H9 (cell line): ENCODE measurements at regions not wholly inside any gene's neighbourhood (a gene's known extent, or its start where the extent isn't known, plus 50 kb on each side); places are given as distances from the start of the nearest gene placed in this dataset.

Experiments used
- DNase-seq: peaks from one replicate; pipeline ENCODE4 v3.0.0-alpha.2; 2017
- H2AFZ ChIP-seq: one replicate; pipeline ENCODE4 v1.6.1; 2013; ENCODE audit warnings: mild to moderate bottlenecking, low read length, control low read depth, moderate library complexity
- H2AK5ac ChIP-seq: 2 replicates; pipeline ENCODE4 v1.6.1; 2013; ENCODE audit warnings: low read length, control low read depth, mixed read lengths; ENCODE audit not compliant: insufficient read length
- H2BK120ac ChIP-seq: one replicate; pipeline ENCODE4 v1.6.1; 2013; ENCODE audit warnings: low read depth, mild to moderate bottlenecking, low read length, control low read depth, inconsistent platforms; ENCODE audit not compliant: poor library complexity, severe bottlenecking
- H2BK12ac ChIP-seq: 2 replicates; pipeline ENCODE4 v1.6.1; 2013; ENCODE audit warnings: low read length, control low read depth, mixed read lengths, low read depth; ENCODE audit not compliant: insufficient read length
- H2BK15ac ChIP-seq: 2 replicates; pipeline ENCODE4 v1.6.1; 2013; ENCODE audit warnings: low read depth, low read length, control low read depth
- H2BK20ac ChIP-seq: one replicate; pipeline ENCODE4 v1.6.1; 2013; ENCODE audit warnings: low read depth, mild to moderate bottlenecking, low read length, control low read depth, inconsistent platforms; ENCODE audit not compliant: poor library complexity, severe bottlenecking
- H2BK5ac ChIP-seq: 2 replicates; pipeline ENCODE4 v1.6.1; 2013; ENCODE audit warnings: low read length, control low read depth, mixed read lengths; ENCODE audit not compliant: insufficient read length
- H3K14ac ChIP-seq: 2 replicates; pipeline ENCODE4 v1.6.1; 2013; ENCODE audit warnings: low read length, control low read depth; ENCODE audit not compliant: insufficient read depth
- H3K18ac ChIP-seq: 2 replicates; pipeline ENCODE4 v1.6.1; 2013; ENCODE audit warnings: low read depth, mild to moderate bottlenecking, mixed read lengths, low read length, control low read depth; ENCODE audit not compliant: insufficient read length
- H3K23ac ChIP-seq: 2 replicates; pipeline ENCODE4 v1.6.1; 2013; ENCODE audit warnings: low read length, control low read depth, mixed read lengths, low read depth; ENCODE audit not compliant: insufficient read length
- H3K23me2 ChIP-seq: 2 replicates; pipeline ENCODE4 v1.6.1; 2013; ENCODE audit warnings: low read depth, mild to moderate bottlenecking, mixed read lengths, low read length, control low read depth; ENCODE audit not compliant: insufficient read length, poor library complexity, severe bottlenecking
- H3K27ac ChIP-seq: 2 replicates; pipeline ENCODE4 v1.5.1; 2013; ENCODE audit warnings: low read length, control low read depth, mixed read lengths, low read depth; ENCODE audit not compliant: insufficient read length
- H3K27me3 ChIP-seq: 2 replicates; pipeline ENCODE4 v1.6.1; 2013; ENCODE audit warnings: low read length, control low read depth, inconsistent platforms; ENCODE audit not compliant: insufficient read depth
- H3K4ac ChIP-seq: 2 replicates; pipeline ENCODE4 v1.6.1; 2013; ENCODE audit warnings: low read depth, mild to moderate bottlenecking, control low read depth, inconsistent platforms, low read length, moderate library complexity
- H3K4me1 ChIP-seq: 2 replicates; pipeline ENCODE4 v1.6.1; 2013; ENCODE audit warnings: low read length, control low read depth, inconsistent platforms; ENCODE audit not compliant: insufficient read depth
- H3K4me2 ChIP-seq: 2 replicates; pipeline ENCODE4 v1.6.1; 2013; ENCODE audit warnings: low read length, control low read depth, mixed read lengths; ENCODE audit not compliant: insufficient read length, insufficient read depth
- H3K56ac ChIP-seq: 2 replicates; pipeline ENCODE4 v1.6.1; 2013; ENCODE audit warnings: low read depth, mild to moderate bottlenecking, mixed read lengths, low read length, control low read depth; ENCODE audit not compliant: insufficient read length
- H3K79me1 ChIP-seq: 2 replicates; pipeline ENCODE4 v1.6.1; 2013; ENCODE audit warnings: low read depth, mild to moderate bottlenecking, moderate library complexity, low read length, control low read depth, inconsistent platforms; ENCODE audit not compliant: insufficient read depth, poor library complexity, severe bottlenecking
- H3K79me2 ChIP-seq: 2 replicates; pipeline ENCODE4 v1.6.1; 2013; ENCODE audit warnings: low read length, control low read depth, inconsistent platforms; ENCODE audit not compliant: insufficient read depth
- H3K9ac ChIP-seq: 2 replicates; pipeline ENCODE4 v1.6.1; 2013; ENCODE audit warnings: low read length, control low read depth, mixed read lengths; ENCODE audit not compliant: insufficient read length; ENCODE audit errors: extremely low read depth
- H3K9me3 ChIP-seq: one replicate; pipeline ENCODE4 v1.6.1; 2013; ENCODE audit warnings: low read depth, low read length, inconsistent platforms; ENCODE audit not compliant: control insufficient read depth
- H3T11ph ChIP-seq: one replicate; pipeline ENCODE4 v1.6.1; 2013; ENCODE audit warnings: mild to moderate bottlenecking, low read length, control low read depth, inconsistent platforms
- H4K20me1 ChIP-seq: one replicate; pipeline ENCODE4 v1.6.1; 2013; ENCODE audit not compliant: control insufficient read depth, insufficient read length, insufficient read depth
- H4K5ac ChIP-seq: 2 replicates; pipeline ENCODE4 v1.6.1; 2013; ENCODE audit warnings: low read depth, mild to moderate bottlenecking, mixed read lengths, low read length, control low read depth; ENCODE audit not compliant: insufficient read length
- H4K8ac ChIP-seq: replicated peaks from 2 replicates; pipeline ENCODE4 v1.6.1; 2013; ENCODE audit warnings: low read length, control low read depth, mixed read lengths, low read depth; ENCODE audit not compliant: insufficient read length
- H4K91ac ChIP-seq: 2 replicates; pipeline ENCODE4 v1.6.1; 2013; ENCODE audit warnings: low read depth, mild to moderate bottlenecking, moderate library complexity, mixed read lengths, low read length, control low read depth; ENCODE audit not compliant: insufficient read length
- H3K27ac Mint-ChIP-seq, 3 experiments: 2 replicates in 2 of 3; 3 replicates in 1 of 3; pipeline ENCODE4 v1.8.0; 2020 to 2021; ENCODE audit warnings: mixed read lengths in 3 of 3, mild to moderate bottlenecking in 1 of 3, moderate library complexity in 1 of 3
- H3K27me3 Mint-ChIP-seq: 2 replicates; pipeline ENCODE4 v1.8.0; 2021; ENCODE audit warnings: low read depth, mild to moderate bottlenecking, moderate library complexity, mixed read lengths
- H3K36me3 Mint-ChIP-seq, 3 experiments: 2 replicates in 2 of 3; 3 replicates in 1 of 3; pipeline ENCODE4 v1.8.0; 2020 to 2021; ENCODE audit warnings: low read depth in 3 of 3, mixed read lengths in 3 of 3; ENCODE audit not compliant: insufficient read depth in 1 of 3
- H3K4me1 Mint-ChIP-seq, 2 experiments: 2 replicates each; pipeline ENCODE4 v1.8.0; 2020; ENCODE audit warnings: mixed read lengths in 2 of 2
- H3K4me3 Mint-ChIP-seq, 2 experiments: 2 replicates in 1 of 2; 3 replicates in 1 of 2; pipeline ENCODE4 v1.8.0; 2020 to 2021; ENCODE audit warnings: mild to moderate bottlenecking in 2 of 2, mixed read lengths in 2 of 2, moderate library complexity in 1 of 2
- H3K9me3 Mint-ChIP-seq, 2 experiments: 2 replicates in 1 of 2; 3 replicates in 1 of 2; pipeline ENCODE4 v1.8.0; 2020; ENCODE audit warnings: mild to moderate bottlenecking in 2 of 2, mixed read lengths in 2 of 2, moderate library complexity in 1 of 2
- CTCF ChIP-seq: fragments of 200-600 bp; sonication (generic); conservative IDR thresholded peaks from 3 replicates; pipeline ENCODE4 v1.8.0; 2021; ENCODE audit warnings: antibody characterized with exemption, mild to moderate bottlenecking
- WGBS: extraction: QIAGEN DNeasy Blood & Tissue Kit; methylation state at CpG from one replicate; pipeline ENCODE4 v1.1.7; 2013; ENCODE audit warnings: missing lambda C conversion rate, low lambda C conversion rate, mixed read lengths; ENCODE audit not compliant: insufficient read length; ENCODE audit errors: extremely low coverage; 5-methylcytosine and 5-hydroxymethylcytosine counted together

- Histone ChIP-seq H4K8ac (no peak overlapping the region), H3K23me2 (no peaks in the 10 kb centered on the region), H3K9ac (no peak overlapping the region), H2AFZ (no peak overlapping the region), H2BK15ac (no peak overlapping the region), H3K56ac (no peak overlapping the region), H3K4me2 (no peak overlapping the region), H2AK5ac (no peak overlapping the region), H3K79me2 (no peaks in the 10 kb centered on the region), H3K79me1 (no peaks in the 10 kb centered on the region), H2BK120ac (no peak overlapping the region), H2BK20ac (no peak overlapping the region), H3K27me3 (no peaks in the 10 kb centered on the region), H3K4me1 (no peaks in the 10 kb centered on the region), H3K18ac (no peak overlapping the region), H3K14ac (no peak overlapping the region), H4K20me1 (no peaks in the 10 kb centered on the region), H3T11ph (no peak overlapping the region), H4K5ac (no peak overlapping the region), H4K91ac (no peak overlapping the region), H3K9me3 (no peaks in the 10 kb centered on the region), H3K23ac (no peak overlapping the region), H2BK12ac (no peak overlapping the region), H3K4ac (no peak overlapping the region), H2BK5ac (no peak overlapping the region), H3K27ac (no peak overlapping the region)
- TF ChIP-seq CTCF = no peak
- Mint-ChIP-seq H3K27ac (no peak overlapping the region), H3K27me3 (no peaks in the 10 kb centered on the region), H3K36me3 (no peaks in the 10 kb centered on the region), H3K4me3 (no peak overlapping the region), H3K4me1 (no peaks in the 10 kb centered on the region), H3K9me3 (no peaks in the 10 kb centered on the region)
- no CpG with 5 or more reads among the region's 1 CpG for WGBS
- no peak for DNase-seq
These were observed 258.9 kb downstream of the PCDH20 start for GRCh38 chr13:61156753-61157152.
